Activated T-helper 17 cell treated with anti-CD3 and anti-CD28 coated beads, Interleukin-2, amount 50 U/mL, for 72 hours (primary cell): ENCODE measurements at regions not wholly inside any gene's neighbourhood (a gene's known extent, or its start where the extent isn't known, plus 50 kb on each side); places are given as distances from the start of the nearest gene placed in this dataset.
A peak's percentile ranks its signal among the peaks of the same experiment; 100 is the strongest.

Source experiments
- ATAC-seq: fragments of 150-1000 bp; cut with Tn5 transposase; replicated peaks from 2 replicates; pipeline ENCODE4 v1.10.0; 2021; ENCODE audit warnings: mild to moderate bottlenecking, moderate library complexity
- H3K27ac Mint-ChIP-seq: one replicate; pipeline ENCODE4 v1.8.0; 2022; ENCODE audit warnings: mixed read lengths
- H3K27me3 Mint-ChIP-seq: one replicate; pipeline ENCODE4 v1.8.0; 2022; ENCODE audit warnings: mixed read lengths
- H3K36me3 Mint-ChIP-seq: one replicate; pipeline ENCODE4 v1.8.0; 2022; ENCODE audit warnings: low read depth, mild to moderate bottlenecking, mixed read lengths
- H3K4me1 Mint-ChIP-seq: one replicate; pipeline ENCODE4 v1.8.0; 2022; ENCODE audit warnings: mixed read lengths
- H3K4me3 Mint-ChIP-seq: one replicate; pipeline ENCODE4 v1.8.0; 2022; ENCODE audit warnings: mild to moderate bottlenecking, mixed read lengths
- H3K9me3 Mint-ChIP-seq: one replicate; pipeline ENCODE4 v1.8.0; 2022; ENCODE audit warnings: mixed read lengths

GRCh38 chr16:79370736-79371135 lies 229.8 kb downstream of the MAF start:
- Mint-ChIP-seq H3K27me3 (no peaks in the 10 kb centered on the region), H3K9me3 (peaks cover 19% of the 10 kb centered on the region), H3K27ac (peak overlapping the region; percentile 94), H3K4me3 (peak overlapping the region; percentile 46), H3K36me3 (peaks cover 15% of the 10 kb centered on the region), H3K4me1 (peaks cover 34% of the 10 kb centered on the region)
- ATAC-seq: peak; percentile 57

- Mint-ChIP-seq H3K4me3 (peak overlapping the region; percentile 46), H3K36me3 (peaks cover 15% of the 10 kb centered on the region), H3K27ac (peak overlapping the region; percentile 94), H3K9me3 (peaks cover 25% of the 10 kb centered on the region), H3K27me3 (no peaks in the 10 kb centered on the region), H3K4me1 (peaks cover 36% of the 10 kb centered on the region)
- peak; percentile 15 for ATAC-seq
Measured at GRCh38 chr16:79369796-79370195, 230.7 kb downstream of the MAF start.

GRCh38 chr16:79367822-79368221 lies 232.7 kb downstream of the MAF start:
- Mint-ChIP-seq H3K4me3 (no peak overlapping the region), H3K4me1 (peaks cover 37% of the 10 kb centered on the region), H3K36me3 (peaks cover 15% of the 10 kb centered on the region), H3K9me3 (peaks cover 20% of the 10 kb centered on the region), H3K27me3 (no peaks in the 10 kb centered on the region), H3K27ac (no peak overlapping the region)
- ATAC-seq: no peak

GRCh38 chr16:79366635-79367034 lies 233.9 kb downstream of the MAF start:
- H3K36me3 Mint-ChIP-seq: peaks cover 9% of the 10 kb centered on the region
- peaks cover 20% of the 10 kb centered on the region for H3K9me3 Mint-ChIP-seq
- H3K27me3 Mint-ChIP-seq: no peaks in the 10 kb centered on the region
- no peak overlapping the region for H3K4me3 Mint-ChIP-seq
- ATAC-seq: no peak
- H3K27ac Mint-ChIP-seq: no peak overlapping the region
- peaks cover 37% of the 10 kb centered on the region for H3K4me1 Mint-ChIP-seq

GRCh38 chr16:79365702-79366101 lies 234.8 kb downstream of the MAF start:
- H3K27me3 Mint-ChIP-seq: no peaks in the 10 kb centered on the region
- peak overlapping the region; percentile 13 for H3K27ac Mint-ChIP-seq
- no peak overlapping the region for H3K4me3 Mint-ChIP-seq
- no peak for ATAC-seq
- H3K36me3 Mint-ChIP-seq: peaks cover 2% of the 10 kb centered on the region
- H3K9me3 Mint-ChIP-seq: peaks cover 12% of the 10 kb centered on the region
- H3K4me1 Mint-ChIP-seq: peaks cover 29% of the 10 kb centered on the region

- Mint-ChIP-seq H3K4me3 (no peak overlapping the region), H3K27ac (no peak overlapping the region), H3K27me3 (no peaks in the 10 kb centered on the region), H3K9me3 (peaks cover 6% of the 10 kb centered on the region), H3K4me1 (peaks cover 33% of the 10 kb centered on the region), H3K36me3 (no peaks in the 10 kb centered on the region)
- no peak for ATAC-seq
Measured at GRCh38 chr16:79363484-79363883, 237.1 kb downstream of the MAF start.

GRCh38 chr16:79363035-79363434 lies 237.5 kb downstream of the MAF start:
- Mint-ChIP-seq H3K4me1 (peaks cover 33% of the 10 kb centered on the region), H3K4me3 (no peak overlapping the region), H3K27me3 (no peaks in the 10 kb centered on the region), H3K27ac (no peak overlapping the region), H3K36me3 (no peaks in the 10 kb centered on the region), H3K9me3 (peaks cover 6% of the 10 kb centered on the region)
- peak; percentile 81 for ATAC-seq

GRCh38 chr16:79362300-79362970 lies 238.1 kb downstream of the MAF start:
- peaks cover 6% of the 10 kb centered on the region for H3K9me3 Mint-ChIP-seq
- no peak overlapping the region for H3K27ac Mint-ChIP-seq
- no peaks in the 10 kb centered on the region for H3K36me3 Mint-ChIP-seq
- ATAC-seq: peak; percentile 75
- H3K4me1 Mint-ChIP-seq: peaks cover 33% of the 10 kb centered on the region
- H3K4me3 Mint-ChIP-seq: peak overlapping the region; percentile 46
- H3K27me3 Mint-ChIP-seq: no peaks in the 10 kb centered on the region

- Mint-ChIP-seq H3K27ac (no peak overlapping the region), H3K4me1 (peaks cover 33% of the 10 kb centered on the region), H3K27me3 (no peaks in the 10 kb centered on the region), H3K36me3 (no peaks in the 10 kb centered on the region), H3K9me3 (peaks cover 6% of the 10 kb centered on the region), H3K4me3 (no peak overlapping the region)
- peak; percentile 34 for ATAC-seq
Measured at GRCh38 chr16:79361132-79361751, 239.3 kb downstream of the MAF start.

GRCh38 chr16:79360267-79360666 lies 240.3 kb downstream of the MAF start:
- Mint-ChIP-seq H3K27ac (peak overlapping the region; percentile 39), H3K4me1 (peaks cover 36% of the 10 kb centered on the region), H3K36me3 (no peaks in the 10 kb centered on the region), H3K4me3 (no peak overlapping the region), H3K27me3 (no peaks in the 10 kb centered on the region), H3K9me3 (peaks cover 3% of the 10 kb centered on the region)
- ATAC-seq: no peak

GRCh38 chr16:79359082-79359481 lies 241.5 kb downstream of the MAF start:
- no peak for ATAC-seq
- H3K4me1 Mint-ChIP-seq: peaks cover 30% of the 10 kb centered on the region
- H3K27ac Mint-ChIP-seq: no peak overlapping the region
- no peaks in the 10 kb centered on the region for H3K27me3 Mint-ChIP-seq
- no peak overlapping the region for H3K4me3 Mint-ChIP-seq
- no peaks in the 10 kb centered on the region for H3K9me3 Mint-ChIP-seq
- no peaks in the 10 kb centered on the region for H3K36me3 Mint-ChIP-seq

GRCh38 chr16:79358188-79358587 lies 242.3 kb downstream of the MAF start:
- Mint-ChIP-seq H3K4me3 (no peak overlapping the region), H3K27me3 (no peaks in the 10 kb centered on the region), H3K36me3 (no peaks in the 10 kb centered on the region), H3K9me3 (no peaks in the 10 kb centered on the region), H3K27ac (no peak overlapping the region), H3K4me1 (peaks cover 24% of the 10 kb centered on the region)
- no peak for ATAC-seq

GRCh38 chr16:79355600-79356358 lies 244.8 kb downstream of the MAF start:
- Mint-ChIP-seq H3K27me3 (no peaks in the 10 kb centered on the region), H3K4me3 (no peak overlapping the region), H3K36me3 (no peaks in the 10 kb centered on the region), H3K27ac (no peak overlapping the region), H3K9me3 (no peaks in the 10 kb centered on the region), H3K4me1 (peaks cover 18% of the 10 kb centered on the region)
- ATAC-seq: no peak

GRCh38 chr16:79351927-79352326 lies 248.6 kb downstream of the MAF start:
- no peaks in the 10 kb centered on the region for H3K27me3 Mint-ChIP-seq
- ATAC-seq: no peak
- H3K9me3 Mint-ChIP-seq: no peaks in the 10 kb centered on the region
- no peaks in the 10 kb centered on the region for H3K36me3 Mint-ChIP-seq
- H3K27ac Mint-ChIP-seq: no peak overlapping the region
- H3K4me3 Mint-ChIP-seq: no peak overlapping the region
- peaks cover 17% of the 10 kb centered on the region for H3K4me1 Mint-ChIP-seq

GRCh38 chr16:79349803-79350202 lies 250.7 kb downstream of the MAF start:
- H3K27ac Mint-ChIP-seq: no peak overlapping the region
- H3K9me3 Mint-ChIP-seq: no peaks in the 10 kb centered on the region
- no peaks in the 10 kb centered on the region for H3K27me3 Mint-ChIP-seq
- H3K36me3 Mint-ChIP-seq: no peaks in the 10 kb centered on the region
- H3K4me1 Mint-ChIP-seq: peaks cover 12% of the 10 kb centered on the region
- H3K4me3 Mint-ChIP-seq: no peak overlapping the region
- ATAC-seq: no peak
